Choroid plexus epithelial cell (primary cell): ENCODE measurements at regions not wholly inside any gene's neighbourhood (a gene's known extent, or its start where the extent isn't known, plus 50 kb on each side); places are given as distances from the start of the nearest gene placed in this dataset.
A peak's percentile ranks its signal among the peaks of the same experiment; 100 is the strongest.

Source experiments
- DNase-seq: peaks from one replicate; pipeline ENCODE4 v3.0.0-alpha.2; 2010; ENCODE audit warnings: low read depth
- H3K4me3 ChIP-seq: 2 replicates; pipeline ENCODE4 v1.5.1; 2011; ENCODE audit warnings: low read depth, mild to moderate bottlenecking, control low read depth, low read length, moderate library complexity
- TF ChIP-seq, protein P1 (sequence below): conservative IDR thresholded peaks from 2 replicates; pipeline ENCODE4 v1.5.1; 2011; ENCODE audit warnings: low read depth, mild to moderate bottlenecking, control low read depth, inconsistent platforms, low read length, moderate library complexity

GRCh38 chr16:50466170-50466569 lies 82.0 kb upstream of the NKD1 start:
- DNase-seq: no peak
- H3K4me3 ChIP-seq: no peak overlapping the region
- TF ChIP-seq, protein P1, sequence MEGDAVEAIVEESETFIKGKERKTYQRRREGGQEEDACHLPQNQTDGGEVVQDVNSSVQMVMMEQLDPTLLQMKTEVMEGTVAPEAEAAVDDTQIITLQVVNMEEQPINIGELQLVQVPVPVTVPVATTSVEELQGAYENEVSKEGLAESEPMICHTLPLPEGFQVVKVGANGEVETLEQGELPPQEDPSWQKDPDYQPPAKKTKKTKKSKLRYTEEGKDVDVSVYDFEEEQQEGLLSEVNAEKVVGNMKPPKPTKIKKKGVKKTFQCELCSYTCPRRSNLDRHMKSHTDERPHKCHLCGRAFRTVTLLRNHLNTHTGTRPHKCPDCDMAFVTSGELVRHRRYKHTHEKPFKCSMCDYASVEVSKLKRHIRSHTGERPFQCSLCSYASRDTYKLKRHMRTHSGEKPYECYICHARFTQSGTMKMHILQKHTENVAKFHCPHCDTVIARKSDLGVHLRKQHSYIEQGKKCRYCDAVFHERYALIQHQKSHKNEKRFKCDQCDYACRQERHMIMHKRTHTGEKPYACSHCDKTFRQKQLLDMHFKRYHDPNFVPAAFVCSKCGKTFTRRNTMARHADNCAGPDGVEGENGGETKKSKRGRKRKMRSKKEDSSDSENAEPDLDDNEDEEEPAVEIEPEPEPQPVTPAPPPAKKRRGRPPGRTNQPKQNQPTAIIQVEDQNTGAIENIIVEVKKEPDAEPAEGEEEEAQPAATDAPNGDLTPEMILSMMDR: no peak

DNA sequence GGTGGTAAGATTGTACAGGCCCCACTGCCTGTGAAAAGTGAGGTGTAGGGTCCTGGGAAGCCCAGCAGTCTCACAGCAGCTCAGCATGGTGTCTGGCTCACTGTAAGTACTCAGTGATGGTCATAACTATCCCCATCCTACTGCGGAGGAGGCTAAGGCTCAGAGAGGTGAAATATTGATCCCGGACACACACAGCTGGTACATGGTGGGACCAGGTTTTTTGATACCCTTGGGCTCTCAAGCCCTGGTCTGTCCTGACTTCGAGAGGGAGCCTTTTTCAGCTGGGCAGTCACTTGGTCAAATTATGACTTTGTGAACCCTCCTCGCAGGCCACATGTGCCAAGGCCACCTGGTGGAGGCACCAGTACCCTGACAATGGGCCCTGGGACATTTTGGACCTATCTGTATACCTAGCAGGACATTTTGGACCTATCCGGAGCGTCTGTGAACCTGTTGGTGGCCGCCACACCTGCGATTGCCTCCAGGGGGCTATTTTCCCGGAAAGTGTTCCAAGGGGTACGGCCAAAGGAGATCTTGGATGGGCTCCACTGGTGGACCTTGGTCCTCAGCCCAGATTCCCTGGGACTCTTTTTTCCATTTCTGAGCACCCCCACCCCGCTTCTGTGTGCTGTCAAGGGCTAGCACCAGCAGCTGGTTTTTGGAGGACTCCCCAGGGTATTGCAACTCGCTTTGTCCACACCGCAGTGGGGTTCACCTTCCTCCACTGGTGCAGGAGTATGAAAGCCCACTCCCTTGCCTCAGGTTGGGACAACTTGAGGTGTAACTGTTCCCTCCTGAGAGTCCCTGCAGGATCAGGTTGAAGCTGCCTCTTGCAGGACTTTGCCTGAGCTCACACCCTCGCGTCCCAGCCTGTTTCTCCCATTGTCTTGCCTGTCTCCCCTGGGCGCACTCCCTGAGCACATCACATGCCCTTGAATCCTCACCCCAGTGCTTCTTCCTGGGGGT lies 83.6 kb upstream of the NKD1 start:
- H3K4me3 ChIP-seq: no peak overlapping the region
- DNase-seq: no peak
- TF ChIP-seq, protein P1: peak; percentile 10

- TF ChIP-seq, protein P1: no peak
- no peak overlapping the region for H3K4me3 ChIP-seq
- no peak for DNase-seq
Observed at GRCh38 chr16:50463581-50464324, 84.4 kb upstream of the NKD1 start.

DNA sequence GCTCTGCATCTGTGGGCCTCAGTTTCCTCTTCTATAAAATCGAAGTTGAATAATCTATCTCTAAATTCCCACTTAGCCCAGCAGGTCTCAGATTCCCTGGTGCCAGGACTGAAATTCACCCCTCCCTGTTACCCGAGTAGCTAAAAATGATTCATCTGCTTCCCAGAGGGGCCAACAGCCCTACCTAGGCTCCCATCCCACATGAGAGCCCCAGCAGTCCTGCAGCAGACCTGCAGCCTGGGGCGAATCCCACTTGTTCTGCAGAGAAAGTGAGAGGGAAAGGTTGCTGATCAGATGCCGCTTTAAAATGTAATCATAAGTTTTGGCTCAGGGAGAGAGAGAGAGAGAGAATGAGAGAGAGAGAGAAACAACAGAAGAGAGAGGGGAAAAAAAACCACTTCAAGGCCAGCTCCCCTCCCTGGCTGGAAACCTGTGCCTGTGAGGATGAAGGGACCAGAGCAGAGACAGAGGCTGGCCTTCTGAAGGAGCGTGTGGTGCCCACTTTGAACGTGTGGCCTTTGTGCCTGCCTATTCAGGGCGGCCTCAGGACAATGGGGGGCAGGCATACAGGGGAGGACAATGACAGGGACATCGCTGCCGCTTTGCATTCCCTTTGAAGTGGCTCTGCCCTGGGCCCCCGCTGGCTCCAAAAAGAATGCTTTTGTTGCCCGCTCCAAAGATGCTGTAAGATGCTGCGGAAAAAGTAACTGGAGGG lies 85.2 kb upstream of the NKD1 start:
- H3K4me3 ChIP-seq: no peak overlapping the region
- no peak for DNase-seq
- TF ChIP-seq, protein P1: no peak

- TF ChIP-seq, protein P1: no peak
- no peak overlapping the region for H3K4me3 ChIP-seq
- DNase-seq: no peak
Observed at GRCh38 chr16:50461400-50461760, 86.8 kb upstream of the NKD1 start.

GRCh38 chr16:50460538-50461399 lies 87.4 kb upstream of the NKD1 start:
- H3K4me3 ChIP-seq: no peak overlapping the region
- DNase-seq: no peak
- TF ChIP-seq, protein P1: no peak
